Smooth muscle cell (in vitro differentiated cells): ENCODE measurements at regions not wholly inside any gene's neighbourhood (a gene's known extent, or its start where the extent isn't known, plus 50 kb on each side); places are given as distances from the start of the nearest gene placed in this dataset.
"Not testable (repeated sequence)": the region's sequence is repeated elsewhere in the genome, so short reads cannot be mapped to it uniquely, and the experiment has no call there.

Experiments
- DNase-seq: peaks from one replicate; lab custom pipeline; 2025; ENCODE audit not compliant: unreplicated experiment; lab: John Stamatoyannopoulos, UW
- H2AFZ ChIP-seq: fragments of 200-600 bp; sonication (generic); 2 replicates; pipeline ENCODE4 v1.6.0; 2016; ENCODE audit warnings: antibody characterized with exemption, low read depth, mild to moderate bottlenecking
- H3F3A ChIP-seq: fragments of 200-600 bp; sonication (generic); 2 replicates; pipeline ENCODE4 v1.6.0; 2017; ENCODE audit warnings: antibody characterized with exemption, low read depth
- H3K27ac ChIP-seq: fragments of 200-600 bp; sonication (generic); 2 replicates; pipeline ENCODE4 v1.5.1; 2016; ENCODE audit warnings: low read depth, mild to moderate bottlenecking
- H3K27me3 ChIP-seq: fragments of 200-600 bp; sonication (generic); 2 replicates; pipeline ENCODE4 v1.6.1; 2016; ENCODE audit warnings: low read depth, mild to moderate bottlenecking
- H3K36me3 ChIP-seq: fragments of 200-600 bp; sonication (generic); 2 replicates; pipeline ENCODE4 v1.5.1; 2016; ENCODE audit warnings: low read depth
- H3K4me1 ChIP-seq: fragments of 200-600 bp; sonication (generic); 2 replicates; pipeline ENCODE4 v1.5.1; 2016; ENCODE audit warnings: low read depth
- H3K4me2 ChIP-seq: fragments of 200-600 bp; sonication (generic); 2 replicates; pipeline ENCODE4 v1.6.0; 2016; ENCODE audit warnings: mild to moderate bottlenecking
- H3K4me3 ChIP-seq: fragments of 200-600 bp; sonication (generic); 2 replicates; pipeline ENCODE4 v1.5.1; 2016; ENCODE audit warnings: mild to moderate bottlenecking
- H3K79me2 ChIP-seq: fragments of 200-600 bp; sonication (generic); 2 replicates; pipeline ENCODE4 v1.6.0; 2016; ENCODE audit warnings: low read depth, mild to moderate bottlenecking
- H3K9ac ChIP-seq: fragments of 200-600 bp; sonication (generic); 2 replicates; pipeline ENCODE4 v1.6.0; 2016; ENCODE audit warnings: low read depth
- H3K9me3 ChIP-seq: fragments of 200-600 bp; sonication (generic); replicated peaks from 2 replicates; pipeline ENCODE4 v1.5.1; 2016; ENCODE audit warnings: low read depth
- H4K20me1 ChIP-seq: fragments of 200-600 bp; sonication (generic); 2 replicates; pipeline ENCODE4 v1.6.0; 2016; ENCODE audit warnings: low read depth
- CTCF ChIP-seq: fragments of 200-600 bp; sonication (generic); IDR thresholded peaks from 2 replicates; pipeline ENCODE4 v1.5.1; 2017; ENCODE audit warnings: borderline replicate concordance, mild to moderate bottlenecking, antibody characterized with exemption; ENCODE audit not compliant: insufficient read depth, poor library complexity, severe bottlenecking
- WGBS: methylation state at CpG from one replicate; pipeline ENCODE4 v1.1.7; 2016; ENCODE audit warnings: low lambda C conversion rate; 5-methylcytosine and 5-hydroxymethylcytosine counted together

GRCh38 chrX:98299785-98300184 lies 1416.1 kb downstream of the RPA4 start:
- H3K79me2 ChIP-seq, result no peaks in the 10 kb centered on the region
- no peaks in the 10 kb centered on the region for H3F3A ChIP-seq
- H3K9ac ChIP-seq, result no peak overlapping the region
- no peaks in the 10 kb centered on the region for H3K27me3 ChIP-seq
- no peak for DNase-seq
- no peak overlapping the region for H2AFZ ChIP-seq
- no peak overlapping the region for H3K4me3 ChIP-seq
- no peaks in the 10 kb centered on the region for H3K9me3 ChIP-seq
- H4K20me1 ChIP-seq, result no peaks in the 10 kb centered on the region
- TF ChIP-seq CTCF, result no peak
- H3K4me1 ChIP-seq, result no peaks in the 10 kb centered on the region
- H3K4me2 ChIP-seq, result no peak overlapping the region
- H3K36me3 ChIP-seq, result no peaks in the 10 kb centered on the region
- H3K27ac ChIP-seq, result peak overlapping the region; percentile 42

- not testable (repeated sequence) for H2AFZ ChIP-seq, H3K9ac ChIP-seq, H3K27ac ChIP-seq, DNase-seq, H4K20me1 ChIP-seq, H3K4me3 ChIP-seq, H3F3A ChIP-seq, H3K36me3 ChIP-seq, H3K4me2 ChIP-seq, H3K79me2 ChIP-seq, H3K9me3 ChIP-seq, H3K4me1 ChIP-seq, H3K27me3 ChIP-seq
- WGBS, result 95% methylated on average over 13 of the region's 13 CpGs
Measured at GRCh38 chrX:98300536-98300935, 1416.8 kb downstream of the RPA4 start.

GRCh38 chrX:98331407-98331806 lies 1447.7 kb downstream of the RPA4 start:
- 92% methylated on average over 2 of the region's 2 CpGs for WGBS
- no peaks in the 10 kb centered on the region for H3K9me3 ChIP-seq
- H3K4me1 ChIP-seq, result no peaks in the 10 kb centered on the region
- no peaks in the 10 kb centered on the region for H3K79me2 ChIP-seq
- no peak overlapping the region for H3K27ac ChIP-seq
- no peak overlapping the region for H3K9ac ChIP-seq
- no peak for DNase-seq
- H2AFZ ChIP-seq, result no peak overlapping the region
- no peaks in the 10 kb centered on the region for H3F3A ChIP-seq
- no peak overlapping the region for H3K4me3 ChIP-seq
- no peaks in the 10 kb centered on the region for H3K36me3 ChIP-seq
- H4K20me1 ChIP-seq, result no peaks in the 10 kb centered on the region
- TF ChIP-seq CTCF, result no peak
- H3K27me3 ChIP-seq, result no peaks in the 10 kb centered on the region
- no peak overlapping the region for H3K4me2 ChIP-seq

GRCh38 chrX:98338544-98338943 lies 1454.8 kb downstream of the RPA4 start:
- no peaks in the 10 kb centered on the region for H3K79me2 ChIP-seq
- 48% methylated on average over 2 of the region's 2 CpGs for WGBS
- H3K9me3 ChIP-seq, result peaks cover 12% of the 10 kb centered on the region
- peaks cover 10% of the 10 kb centered on the region for H3K36me3 ChIP-seq
- H3K4me2 ChIP-seq, result no peak overlapping the region
- no peaks in the 10 kb centered on the region for H4K20me1 ChIP-seq
- no peak overlapping the region for H2AFZ ChIP-seq
- TF ChIP-seq CTCF, result no peak
- no peak overlapping the region for H3K9ac ChIP-seq
- no peak for DNase-seq
- no peaks in the 10 kb centered on the region for H3K4me1 ChIP-seq
- H3K27me3 ChIP-seq, result no peaks in the 10 kb centered on the region
- H3F3A ChIP-seq, result no peaks in the 10 kb centered on the region
- no peak overlapping the region for H3K4me3 ChIP-seq
- H3K27ac ChIP-seq, result peak overlapping the region; percentile 39
